HEK293 (cell line): ENCODE measurements at regions not wholly inside any gene's neighbourhood (a gene's known extent, or its start where the extent isn't known, plus 50 kb on each side); places are given as distances from the start of the nearest gene placed in this dataset.

ENCODE experiments used
- CTCF ChIA-PET: fragments of 350-600 bp; formaldehyde crosslinking; extraction: SDS; loops from one replicate; lab custom pipeline; 2021; ENCODE audit warnings: antibody characterized with exemption; lab: Yijun Ruan, JAX
- POLR2A ChIA-PET: fragments of 300-600 bp; formaldehyde crosslinking; extraction: SDS; loops from one replicate; lab custom pipeline; 2020; ENCODE audit warnings: antibody characterized with exemption, inconsistent platforms; lab: Yijun Ruan, JAX
- H3K27ac ChIP-seq: fragments of 200-500 bp; sonication (Bioruptor generic); 2 replicates; pipeline ENCODE4 v1.5.1; 2014; ENCODE audit warnings: low read depth, low read length, control low read depth, inconsistent platforms; ENCODE audit errors: extremely low read depth
- H3K36me3 ChIP-seq, 2 experiments: fragments of 200-500 bp in 1 of 2; sonication (Bioruptor generic) in 1 of 2; 1 replicate in 1 of 2; 2 replicates in 1 of 2; pipeline ENCODE4 v1.5.1; 2014 to 2017; ENCODE audit warnings: inconsistent platforms in 2 of 2, low read length in 2 of 2; ENCODE audit not compliant: control insufficient read depth in 2 of 2, insufficient read depth in 1 of 2
- H3K4me1 ChIP-seq: fragments of 200-500 bp; sonication (Bioruptor generic); 2 replicates; pipeline ENCODE4 v1.5.1; 2014; ENCODE audit warnings: mild to moderate bottlenecking, low read length, inconsistent platforms; ENCODE audit not compliant: control insufficient read depth, insufficient read depth
- H3K4me3 ChIP-seq: 2 replicates; pipeline ENCODE4 v1.5.1; 2011; ENCODE audit warnings: low read depth, mild to moderate bottlenecking, control low read depth, low read length, moderate library complexity
- H3K9me3 ChIP-seq: fragments of 200-500 bp; sonication (Bioruptor generic); 2 replicates; pipeline ENCODE4 v1.5.1; 2014; ENCODE audit warnings: low read depth, low read length, inconsistent platforms; ENCODE audit not compliant: control insufficient read depth, insufficient read depth
- HOXC10 ChIP-seq: sonication (generic); formaldehyde crosslinking; IDR thresholded peaks from 2 replicates; pipeline ENCODE4 v1.8.1; 2023; ENCODE audit warnings: mild to moderate bottlenecking, missing genetic modification reagents
- KLF16 ChIP-seq: fragments of 450-650 bp; formaldehyde crosslinking; IDR thresholded peaks from 2 replicates; pipeline ENCODE4 v1.5.1; 2017; ENCODE audit warnings: missing biosample characterization, missing genetic modification characterization
- KLF9 ChIP-seq: fragments of 450-650 bp; formaldehyde crosslinking; IDR thresholded peaks from 2 replicates; pipeline ENCODE4 v1.5.1; 2016; ENCODE audit warnings: missing biosample characterization, missing genetic modification characterization, low read depth
- MEIS1 ChIP-seq: sonication (generic); formaldehyde crosslinking; IDR thresholded peaks from 2 replicates; pipeline ENCODE4 v1.8.1; 2022; ENCODE audit warnings: missing genetic modification reagents, mild to moderate bottlenecking, borderline replicate concordance
- PBX3 ChIP-seq: sonication (generic); formaldehyde crosslinking; IDR thresholded peaks from 2 replicates; pipeline ENCODE4 v1.8.1; 2022; ENCODE audit warnings: mild to moderate bottlenecking, moderate library complexity, missing genetic modification reagents
- PRDM4 ChIP-seq: fragments of 450-650 bp; formaldehyde crosslinking; IDR thresholded peaks from 2 replicates; pipeline ENCODE4 v1.5.1; 2017; ENCODE audit warnings: missing biosample characterization, missing genetic modification characterization
- RBAK ChIP-seq: fragments of 450-650 bp; formaldehyde crosslinking; IDR thresholded peaks from 2 replicates; pipeline ENCODE4 v1.5.1; 2016; ENCODE audit warnings: missing biosample characterization, missing genetic modification characterization
- TCF7L2 ChIP-seq: IDR thresholded peaks from 2 replicates; pipeline ENCODE4 v1.6.1; 2011; ENCODE audit warnings: low read depth, mild to moderate bottlenecking, inconsistent platforms, low read length, moderate library complexity, borderline replicate concordance
- ZBTB48 ChIP-seq: fragments of 450-650 bp; formaldehyde crosslinking; IDR thresholded peaks from 2 replicates; pipeline ENCODE4 v1.5.1; 2016; ENCODE audit warnings: missing biosample characterization, missing genetic modification characterization
- ZFP41 ChIP-seq: fragments of 450-650 bp; formaldehyde crosslinking; IDR thresholded peaks from 2 replicates; pipeline ENCODE4 v1.5.1; 2016; ENCODE audit warnings: missing biosample characterization, missing genetic modification characterization, borderline replicate concordance
- ZNF10 ChIP-seq: fragments of 450-650 bp; formaldehyde crosslinking; IDR thresholded peaks from 2 replicates; pipeline ENCODE4 v1.5.1; 2017; ENCODE audit warnings: missing biosample characterization, missing genetic modification characterization
- ZNF146 ChIP-seq: fragments of 450-650 bp; formaldehyde crosslinking; IDR thresholded peaks from 2 replicates; pipeline ENCODE4 v1.5.1; 2016; ENCODE audit warnings: missing biosample characterization, missing genetic modification characterization
- ZNF26 ChIP-seq: fragments of 450-650 bp; formaldehyde crosslinking; IDR thresholded peaks from 2 replicates; pipeline ENCODE4 v1.5.1; 2016; ENCODE audit warnings: missing biosample characterization, missing genetic modification characterization
- ZNF292 ChIP-seq: fragments of 450-650 bp; formaldehyde crosslinking; IDR thresholded peaks from 2 replicates; pipeline ENCODE4 v1.5.1; 2016; ENCODE audit warnings: low read depth, missing biosample characterization, missing genetic modification characterization, borderline replicate concordance
- ZNF335 ChIP-seq: fragments of 450-650 bp; formaldehyde crosslinking; conservative IDR thresholded peaks from 2 replicates; pipeline ENCODE4 v1.5.1; 2016; ENCODE audit warnings: missing biosample characterization, missing genetic modification characterization
- ZNF398 ChIP-seq: fragments of 450-650 bp; formaldehyde crosslinking; IDR thresholded peaks from 2 replicates; pipeline ENCODE4 v1.5.1; 2017; ENCODE audit warnings: missing biosample characterization, missing genetic modification characterization
- ZNF513 ChIP-seq: fragments of 450-650 bp; IDR thresholded peaks from 2 replicates; pipeline ENCODE4 v1.5.1; 2018; ENCODE audit warnings: missing biosample characterization, missing genetic modification characterization
- ZNF555 ChIP-seq: fragments of 450-650 bp; formaldehyde crosslinking; conservative IDR thresholded peaks from 2 replicates; pipeline ENCODE4 v1.5.1; 2017; ENCODE audit warnings: missing biosample characterization, mild to moderate bottlenecking, missing genetic modification characterization, inconsistent platforms
- ZNF600 ChIP-seq: fragments of 450-650 bp; formaldehyde crosslinking; IDR thresholded peaks from 2 replicates; pipeline ENCODE4 v1.5.1; 2016; ENCODE audit warnings: missing biosample characterization, missing genetic modification characterization
- ZNF654 ChIP-seq: fragments of 450-650 bp; formaldehyde crosslinking; IDR thresholded peaks from 2 replicates; pipeline ENCODE4 v1.5.1; 2016; ENCODE audit warnings: low read depth, missing biosample characterization, missing genetic modification characterization
- ZNF670 ChIP-seq: fragments of 450-650 bp; formaldehyde crosslinking; IDR thresholded peaks from 2 replicates; pipeline ENCODE4 v1.5.1; 2016; ENCODE audit warnings: missing biosample characterization, missing genetic modification characterization, low read depth
- ZNF792 ChIP-seq: fragments of 450-650 bp; formaldehyde crosslinking; IDR thresholded peaks from 2 replicates; pipeline ENCODE4 v1.5.1; 2016; ENCODE audit warnings: missing biosample characterization, missing genetic modification characterization

GRCh38 chr10:63013755-63014154, 119.4 kb upstream of the NRBF2 start:
- H3K4me3 ChIP-seq: no peak overlapping the region
- H3K27ac ChIP-seq: no peak overlapping the region
- H3K36me3 ChIP-seq: no peaks in the 10 kb centered on the region
- ChIA-PET CTCF (no interaction called here), POLR2A (no interaction called here)
- TF ChIP-seq ZNF513: no peak
- TF ChIP-seq ZNF398 (tag by site-specific recombination): no peak
- no peaks in the 10 kb centered on the region for H3K4me1 ChIP-seq
- no peaks in the 10 kb centered on the region for H3K9me3 ChIP-seq

GRCh38 chr10:63012623-63013022, 120.5 kb upstream of the NRBF2 start:
- ChIA-PET CTCF (no interaction called here), POLR2A (no interaction called here)
- H3K4me1 ChIP-seq: no peaks in the 10 kb centered on the region
- TF ChIP-seq ZNF335 (tag by site-specific recombination) (no peak), TCF7L2 (no peak), ZBTB48 (tag by site-specific recombination) (no peak)
- H3K9me3 ChIP-seq: no peaks in the 10 kb centered on the region
- H3K27ac ChIP-seq: no peak overlapping the region
- no peaks in the 10 kb centered on the region for H3K36me3 ChIP-seq
- H3K4me3 ChIP-seq: no peak overlapping the region

GRCh38 chr10:63010203-63010602, 122.9 kb upstream of the NRBF2 start:
- POLR2A ChIA-PET: no interaction called here
- Histone ChIP-seq H3K4me1 (no peaks in the 10 kb centered on the region), H3K36me3 (no peaks in the 10 kb centered on the region), H3K9me3 (no peaks in the 10 kb centered on the region), H3K27ac (no peak overlapping the region), H3K4me3 (no peak overlapping the region)
- CTCF ChIA-PET: no interaction called here
- TF ChIP-seq ZFP41: no peak
- TF ChIP-seq MEIS1 (CRISPR knock-in tag): no peak
- TF ChIP-seq HOXC10: no peak
- TF ChIP-seq KLF9: no peak
- TF ChIP-seq ZNF600 (tag by site-specific recombination): no peak
- TF ChIP-seq ZNF670 (tag by site-specific recombination): no peak
- TF ChIP-seq PRDM4 (tag by site-specific recombination): no peak
- TF ChIP-seq ZNF146: no peak
- TF ChIP-seq PBX3 (CRISPR knock-in tag): no peak
- no peak for TF ChIP-seq ZNF792
- TF ChIP-seq ZNF26 (tag by site-specific recombination): no peak
- no peak for TF ChIP-seq ZNF10 (tag by site-specific recombination)
- TF ChIP-seq KLF16 (tag by site-specific recombination): no peak
- TF ChIP-seq ZNF292 (tag by site-specific recombination): no peak
- no peak for TF ChIP-seq ZNF654 (tag by site-specific recombination)
- TF ChIP-seq RBAK (tag by site-specific recombination): no peak
- TF ChIP-seq ZNF555 (tag by site-specific recombination): no peak
